Prostate gland (tissue), 2 donors: ENCODE measurements at regions not wholly inside any gene's neighbourhood (a gene's known extent, or its start where the extent isn't known, plus 50 kb on each side); places are given as distances from the start of the nearest gene placed in this dataset.

Experiments used
- POLR2A ChIP-seq: fragments of 450-650 bp; IDR thresholded peaks from one replicate; pipeline ENCODE4 v1.6.1; 2016; ENCODE audit warnings: antibody characterized with exemption, mild to moderate bottlenecking
- POLR2AphosphoS5 ChIP-seq: sonication (generic); formaldehyde crosslinking; IDR thresholded peaks from one replicate; pipeline ENCODE4 v1.6.1; 2017; ENCODE audit warnings: antibody characterized with exemption
- TF ChIP-seq, protein P1 (sequence below), 4 experiments: fragments of 200-600 bp in 2 of 4; fragments of 450-650 bp in 2 of 4; sonication (generic) in 2 of 4; IDR thresholded peaks; 1 replicate in 3 of 4; 2 replicates in 1 of 4; pipeline ENCODE4 v1.5.1; 2016 to 2019; ENCODE audit warnings: antibody characterized with exemption in 4 of 4, mild to moderate bottlenecking in 2 of 4, moderate library complexity in 2 of 4

DNA sequence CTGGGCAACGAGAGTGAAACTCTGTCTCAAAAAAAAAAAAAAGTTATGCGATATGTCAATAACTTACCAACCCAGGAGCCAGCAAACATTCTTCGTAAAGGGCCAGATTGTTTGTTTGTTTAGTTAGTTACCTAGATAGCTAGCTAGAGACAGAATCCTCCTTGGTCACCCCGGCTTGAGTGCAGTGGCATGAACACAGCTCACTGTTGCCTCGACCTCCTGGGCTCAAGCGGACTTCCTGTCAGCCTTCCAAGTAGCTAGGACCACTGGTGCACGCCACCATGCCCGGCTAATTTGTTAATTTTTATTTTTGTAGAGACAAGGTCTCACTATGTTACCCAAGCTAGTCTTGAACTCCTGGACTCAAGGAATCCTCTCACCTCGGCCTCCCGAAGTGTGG lies 113.0 kb downstream of the LITAF start:
- TF ChIP-seq, protein P1, sequence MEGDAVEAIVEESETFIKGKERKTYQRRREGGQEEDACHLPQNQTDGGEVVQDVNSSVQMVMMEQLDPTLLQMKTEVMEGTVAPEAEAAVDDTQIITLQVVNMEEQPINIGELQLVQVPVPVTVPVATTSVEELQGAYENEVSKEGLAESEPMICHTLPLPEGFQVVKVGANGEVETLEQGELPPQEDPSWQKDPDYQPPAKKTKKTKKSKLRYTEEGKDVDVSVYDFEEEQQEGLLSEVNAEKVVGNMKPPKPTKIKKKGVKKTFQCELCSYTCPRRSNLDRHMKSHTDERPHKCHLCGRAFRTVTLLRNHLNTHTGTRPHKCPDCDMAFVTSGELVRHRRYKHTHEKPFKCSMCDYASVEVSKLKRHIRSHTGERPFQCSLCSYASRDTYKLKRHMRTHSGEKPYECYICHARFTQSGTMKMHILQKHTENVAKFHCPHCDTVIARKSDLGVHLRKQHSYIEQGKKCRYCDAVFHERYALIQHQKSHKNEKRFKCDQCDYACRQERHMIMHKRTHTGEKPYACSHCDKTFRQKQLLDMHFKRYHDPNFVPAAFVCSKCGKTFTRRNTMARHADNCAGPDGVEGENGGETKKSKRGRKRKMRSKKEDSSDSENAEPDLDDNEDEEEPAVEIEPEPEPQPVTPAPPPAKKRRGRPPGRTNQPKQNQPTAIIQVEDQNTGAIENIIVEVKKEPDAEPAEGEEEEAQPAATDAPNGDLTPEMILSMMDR (IDR thresholded peaks at IDR 0.05), result no peak
- TF ChIP-seq POLR2AphosphoS5 (no peak), POLR2A (no peak)
